Keratinocyte (primary cell): ENCODE measurements at regions not wholly inside any gene's neighbourhood (a gene's known extent, or its start where the extent isn't known, plus 50 kb on each side); places are given as distances from the start of the nearest gene placed in this dataset.

Source experiments
- CTCF ChIP-seq, 3 experiments: IDR thresholded peaks in 1 of 3; conservative IDR thresholded peaks in 1 of 3; optimal IDR thresholded peaks in 1 of 3; 2 replicates in 2 of 3; 3 replicates in 1 of 3; pipeline versions ENCODE3 to v1.5.1; 2011; ENCODE audit warnings: low read length in 3 of 3, mild to moderate bottlenecking in 3 of 3, moderate library complexity in 2 of 3, control low read depth in 1 of 3, inconsistent platforms in 1 of 3; ENCODE audit not compliant: insufficient read depth in 2 of 3; ENCODE audit errors: extremely low read depth in 1 of 3
- EZH2 ChIP-seq: IDR thresholded peaks from one replicate; pipeline ENCODE4 v1.6.1; 2012; ENCODE audit warnings: inconsistent platforms, mild to moderate bottlenecking, low read length, moderate library complexity

- TF ChIP-seq CTCF (optimal IDR thresholded peaks at IDR 0.05 in 1 of 3, IDR thresholded peaks at IDR 0.05 in 1 of 3, conservative IDR thresholded peaks at IDR 0.05 in 1 of 3; ENCODE audit: extremely low read depth in 1 of 3, insufficient read depth in 2 of 3, low read length in 3 of 3) (no peak), EZH2 (no peak)
Measured at GRCh38 chr10:113488186-113488585, 64.7 kb upstream of the HABP2 start.
